SHP77 treated with DMSO at 0.1 percent for 48 hours (cell line): ENCODE measurements at regions not wholly inside any gene's neighbourhood (a gene's known extent, or its start where the extent isn't known, plus 50 kb on each side); places are given as distances from the start of the nearest gene placed in this dataset.
"Not testable (repeated sequence)": the region's sequence is repeated elsewhere in the genome, so short reads cannot be mapped to it uniquely, and the experiment has no call there.

Experiments
- DNase-seq: peaks from one replicate; lab custom pipeline; 2025; lab: John Stamatoyannopoulos, UW

- no peak for DNase-seq
Observed at GRCh38 chr4:83780053-83780733, 244.3 kb downstream of the GPAT3 start.

- DNase-seq: no peak
Observed at GRCh38 chr4:83779103-83780052, 243.5 kb downstream of the GPAT3 start.

GRCh38 chr4:83772685-83773084 lies 236.8 kb downstream of the GPAT3 start:
- no peak for DNase-seq

GRCh38 chr4:83771113-83771705 lies 235.3 kb downstream of the GPAT3 start:
- no peak for DNase-seq

DNA sequence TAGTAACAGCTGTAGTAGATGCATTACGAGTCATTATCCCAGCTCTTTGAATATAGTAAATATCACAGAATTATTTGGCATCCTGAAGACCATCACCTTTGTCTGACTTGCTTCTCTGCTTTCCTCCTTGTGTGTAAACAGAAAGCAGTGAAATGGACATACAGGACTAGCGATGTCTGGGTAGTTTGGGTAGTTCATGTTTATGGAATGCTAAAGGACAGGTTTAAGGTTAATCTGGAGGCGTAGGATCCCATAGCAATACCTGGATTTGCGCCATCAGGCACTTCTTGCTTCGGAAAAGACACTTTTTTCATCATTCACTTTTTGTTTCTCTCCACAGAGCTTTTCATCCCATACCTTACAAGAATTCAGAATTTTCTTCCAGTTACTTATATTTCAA lies 232.2 kb downstream of the GPAT3 start:
- DNase-seq: no peak

DNA sequence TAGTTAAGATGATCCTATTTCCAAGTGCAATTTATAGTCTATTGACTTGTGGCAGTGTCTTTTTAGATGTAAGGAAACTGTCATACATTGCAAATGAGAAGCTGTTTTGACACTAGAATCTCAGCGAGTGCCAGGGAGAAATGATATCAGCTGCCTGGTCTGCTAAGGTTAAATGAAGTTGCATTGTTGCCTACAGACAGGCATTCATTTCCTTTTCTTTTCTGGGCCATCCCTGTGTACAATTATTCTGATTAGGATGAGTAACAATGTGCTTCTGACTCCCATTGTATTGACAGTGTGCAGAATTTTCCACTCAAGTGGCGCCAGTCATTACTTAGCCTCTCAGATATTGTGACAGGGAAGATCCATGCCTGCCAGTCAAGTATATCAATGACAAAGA lies 231.2 kb downstream of the GPAT3 start:
- no peak for DNase-seq

- DNase-seq: no peak
Observed at GRCh38 chr4:83759611-83760010, 223.7 kb downstream of the GPAT3 start.

- DNase-seq: no peak
Observed at GRCh38 chr4:83758285-83758684, 222.4 kb downstream of the GPAT3 start.

- no peak for DNase-seq
Observed at GRCh38 chr4:83757121-83757621, 221.3 kb downstream of the GPAT3 start.

- DNase-seq: no peak
Observed at GRCh38 chr4:83753260-83753659, 217.4 kb downstream of the GPAT3 start.

GRCh38 chr4:83751336-83751949 lies 215.5 kb downstream of the GPAT3 start:
- no peak for DNase-seq

GRCh38 chr4:83748711-83749110 lies 212.8 kb downstream of the GPAT3 start:
- DNase-seq: no peak

DNA sequence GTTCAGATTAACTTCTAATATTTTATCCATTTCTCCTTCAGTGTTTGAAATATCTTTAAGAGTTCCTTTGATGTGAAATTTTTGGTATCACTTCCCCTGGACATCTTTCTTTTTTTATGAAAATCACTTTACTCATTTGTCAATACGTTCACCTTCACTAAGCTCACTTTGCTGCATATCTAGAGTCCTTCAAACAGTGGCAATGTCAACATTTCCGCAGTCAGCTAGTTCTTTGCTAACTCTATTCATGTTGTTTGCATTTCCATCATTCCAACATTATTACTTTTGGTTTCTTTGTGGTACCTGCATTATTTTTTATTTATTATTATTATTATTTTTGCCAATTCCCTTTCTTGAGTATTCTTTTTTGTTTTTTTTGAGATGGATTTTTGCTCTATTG lies 203.0 kb downstream of the GPAT3 start:
- DNase-seq: no peak

- DNase-seq: no peak
Observed at GRCh38 chr4:83734576-83734975, 198.7 kb downstream of the GPAT3 start.

- DNase-seq: no peak
Observed at GRCh38 chr4:83732114-83732635, 196.3 kb downstream of the GPAT3 start.

DNA sequence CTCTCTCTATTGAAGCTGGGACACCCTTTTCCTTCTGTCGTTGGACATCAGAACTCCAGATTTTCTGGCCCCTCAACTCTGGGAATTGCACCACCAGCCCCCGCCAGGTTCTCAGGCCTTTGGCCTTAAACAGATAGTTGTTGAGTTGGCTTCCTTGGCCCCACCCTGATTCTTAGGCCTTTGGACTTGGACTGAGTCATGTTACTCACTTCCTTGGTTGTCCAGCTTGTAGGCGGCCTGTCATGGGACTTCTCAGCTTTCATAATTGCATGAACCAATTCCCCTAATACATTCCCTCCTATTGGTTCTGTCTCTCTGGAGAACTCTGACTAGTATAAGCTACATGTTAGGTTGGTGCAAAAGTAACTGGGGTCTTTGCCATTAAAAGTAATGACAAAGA lies 195.7 kb downstream of the GPAT3 start:
- no peak for DNase-seq

DNA sequence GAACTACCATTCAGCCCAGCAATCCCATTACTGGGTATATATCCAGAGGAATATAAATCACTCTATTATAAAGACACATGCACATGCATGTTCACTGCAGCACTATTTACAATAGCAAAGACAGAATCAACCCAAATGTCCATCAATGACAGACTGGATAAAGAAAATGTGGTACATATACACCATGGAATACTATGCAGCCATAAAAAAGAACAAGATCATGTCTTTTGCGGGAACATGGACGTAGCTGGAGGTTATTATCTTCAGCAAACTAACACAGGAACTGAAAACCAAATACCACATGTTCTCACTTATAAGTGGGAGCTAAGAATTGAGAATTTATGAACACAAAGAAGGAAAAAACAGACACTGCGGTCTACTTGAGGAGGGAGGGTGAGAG lies 195.1 kb downstream of the GPAT3 start:
- DNase-seq: not testable (repeated sequence)

- DNase-seq: no peak
Observed at GRCh38 chr4:83728191-83728590, 192.3 kb downstream of the GPAT3 start.

DNA sequence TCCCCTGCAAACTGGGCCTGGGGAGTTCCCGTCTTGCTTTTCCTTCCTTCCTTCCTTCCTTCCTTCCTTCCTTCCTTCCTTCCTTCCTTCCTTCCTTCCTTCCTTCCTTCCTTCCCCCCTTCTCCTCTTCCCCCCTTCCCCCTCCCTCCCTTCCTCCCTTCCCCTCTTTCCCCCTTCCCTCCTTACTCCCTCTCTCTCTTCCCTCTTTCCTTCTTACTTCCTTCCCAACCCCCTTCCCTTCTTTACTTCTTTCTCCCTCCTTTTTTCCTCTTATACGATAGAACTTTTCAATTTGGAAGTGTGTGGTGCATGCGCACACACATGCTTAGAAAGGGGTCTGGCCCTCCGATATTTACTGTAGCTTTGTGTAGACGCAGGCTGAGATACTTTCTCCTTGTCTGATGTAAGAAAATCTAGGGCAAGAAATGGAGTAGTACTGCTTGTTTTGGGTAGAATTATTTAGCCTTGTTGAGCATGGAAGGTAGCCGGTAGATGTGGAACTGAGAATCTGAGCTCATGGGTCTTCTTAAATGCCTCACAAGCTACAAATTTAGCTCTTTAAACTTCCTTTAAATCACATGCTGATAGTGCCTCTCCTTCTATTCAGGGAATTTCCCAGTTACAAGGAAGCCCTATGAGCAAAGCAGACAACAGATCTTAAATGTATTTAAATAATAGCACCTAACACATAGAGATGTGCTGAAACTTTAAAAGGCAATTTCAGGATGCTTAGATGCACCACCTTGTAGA lies 189.6 kb downstream of the GPAT3 start:
- DNase-seq: no peak

DNA sequence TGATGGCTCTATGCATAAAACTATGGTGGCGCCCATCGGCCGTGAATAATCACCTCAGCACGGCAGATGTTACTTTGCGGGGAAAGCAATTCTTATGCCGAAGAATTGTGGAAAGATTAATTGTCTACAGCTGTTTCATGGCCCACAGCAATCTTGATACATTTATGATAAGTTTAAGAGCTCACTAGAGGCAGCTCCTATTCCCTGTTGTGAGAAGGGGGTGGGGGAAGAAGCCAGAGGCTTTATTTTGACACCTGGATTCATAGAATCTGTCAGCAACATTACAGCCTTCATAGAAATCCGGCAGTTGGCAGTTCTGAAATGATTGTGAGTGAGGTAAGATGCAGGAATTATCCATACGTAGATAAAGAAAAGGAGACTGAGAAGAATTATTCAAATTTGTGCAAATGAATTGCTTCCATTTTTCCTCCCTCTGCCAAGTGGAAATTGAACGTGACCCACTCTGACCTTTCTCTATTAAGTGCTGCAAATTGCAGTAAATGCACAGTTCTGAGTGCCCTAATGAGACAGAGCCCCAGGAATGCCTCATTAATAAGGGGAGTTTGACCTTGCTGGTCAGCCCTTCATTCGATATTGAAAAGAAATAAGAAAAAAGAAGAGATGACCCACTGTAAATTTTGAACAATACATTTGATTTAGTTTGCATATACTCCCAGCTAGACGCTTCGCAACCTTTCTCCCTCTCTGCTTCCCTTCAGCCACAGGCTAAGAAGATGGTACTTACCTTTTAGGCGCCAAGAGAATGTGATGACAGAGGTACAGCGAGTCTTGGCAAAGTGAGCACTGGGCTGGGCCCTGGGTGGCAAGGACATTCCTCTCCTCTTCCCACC lies 188.8 kb downstream of the GPAT3 start:
- no peak for DNase-seq
